Myocyte (in vitro differentiated cells): ENCODE measurements at regions not wholly inside any gene's neighbourhood (a gene's known extent, or its start where the extent isn't known, plus 50 kb on each side); places are given as distances from the start of the nearest gene placed in this dataset.
"Not testable (repeated sequence)": the region's sequence is repeated elsewhere in the genome, so short reads cannot be mapped to it uniquely, and the experiment has no call there.

Experiments used
- DNase-seq: peaks from one replicate; pipeline ENCODE4 v3.0.0-alpha.2; 2012; ENCODE audit warnings: low read depth

DNA sequence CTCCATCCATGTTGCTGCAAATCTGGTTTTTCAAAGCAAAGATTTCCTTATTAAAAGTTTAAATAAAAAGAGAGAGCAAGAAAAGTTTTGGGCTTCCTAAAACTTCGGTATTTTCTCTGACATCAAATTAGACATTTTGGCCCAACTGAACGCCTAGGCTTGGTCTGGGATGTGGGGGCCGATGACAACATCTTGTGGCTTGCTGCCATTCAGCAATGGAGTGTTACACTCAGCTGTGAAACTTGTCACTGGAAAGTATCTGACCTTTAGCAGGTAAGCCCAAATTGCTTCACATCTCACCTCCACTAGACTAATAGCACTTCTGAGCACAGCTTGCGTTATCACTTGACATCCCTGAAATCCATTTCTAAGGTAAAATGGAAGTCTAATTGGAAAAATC is 320.6 kb downstream of the GATA3 start:
- DNase-seq = no peak

GRCh38 chr10:8378198-8378983 is 323.9 kb downstream of the GATA3 start:
- no peak for DNase-seq

DNA sequence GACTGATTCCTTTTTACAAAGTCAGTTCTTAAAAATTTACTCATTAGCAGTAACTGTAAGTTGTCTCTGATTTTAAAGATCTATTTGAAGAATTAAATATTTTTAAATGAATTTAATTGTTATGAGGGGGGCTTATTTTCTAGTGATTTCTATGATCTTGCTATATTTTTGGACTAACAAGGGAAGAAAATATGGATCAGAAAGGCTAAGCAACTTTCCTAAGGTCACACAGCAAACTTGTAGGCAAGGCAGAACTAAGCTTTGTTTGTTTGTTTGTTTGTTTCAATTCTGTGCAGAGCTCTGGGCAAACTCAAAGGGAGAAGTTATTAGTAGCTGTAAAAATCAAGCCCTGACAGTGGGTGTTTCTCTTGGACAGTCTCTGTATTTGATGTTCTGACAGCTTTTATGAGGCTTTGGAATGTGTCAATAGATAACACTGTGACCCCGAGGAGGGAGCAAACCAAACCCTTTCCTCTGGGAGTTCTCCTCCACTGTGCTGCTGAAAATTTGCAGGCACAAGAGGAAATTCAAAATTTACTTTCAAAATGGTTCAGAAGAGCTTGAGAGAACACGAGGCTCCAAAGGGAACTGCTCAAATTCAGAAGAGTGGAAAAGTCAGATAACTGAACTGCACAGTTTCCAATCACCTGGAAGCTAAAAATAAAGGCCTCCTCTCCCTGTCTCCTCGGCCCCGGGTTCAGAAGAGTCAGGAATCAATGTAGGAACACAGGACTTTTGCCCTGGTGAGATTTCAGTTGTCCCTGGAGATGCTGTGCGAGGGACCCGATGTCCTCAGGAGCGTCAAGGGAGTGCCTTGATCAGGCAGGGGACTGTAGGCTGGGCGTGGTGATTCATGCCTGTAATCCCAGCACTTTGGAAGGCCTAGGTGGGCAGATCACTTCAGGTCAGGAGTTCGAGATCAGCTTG is 325.7 kb downstream of the GATA3 start:
- no peak for DNase-seq

DNA sequence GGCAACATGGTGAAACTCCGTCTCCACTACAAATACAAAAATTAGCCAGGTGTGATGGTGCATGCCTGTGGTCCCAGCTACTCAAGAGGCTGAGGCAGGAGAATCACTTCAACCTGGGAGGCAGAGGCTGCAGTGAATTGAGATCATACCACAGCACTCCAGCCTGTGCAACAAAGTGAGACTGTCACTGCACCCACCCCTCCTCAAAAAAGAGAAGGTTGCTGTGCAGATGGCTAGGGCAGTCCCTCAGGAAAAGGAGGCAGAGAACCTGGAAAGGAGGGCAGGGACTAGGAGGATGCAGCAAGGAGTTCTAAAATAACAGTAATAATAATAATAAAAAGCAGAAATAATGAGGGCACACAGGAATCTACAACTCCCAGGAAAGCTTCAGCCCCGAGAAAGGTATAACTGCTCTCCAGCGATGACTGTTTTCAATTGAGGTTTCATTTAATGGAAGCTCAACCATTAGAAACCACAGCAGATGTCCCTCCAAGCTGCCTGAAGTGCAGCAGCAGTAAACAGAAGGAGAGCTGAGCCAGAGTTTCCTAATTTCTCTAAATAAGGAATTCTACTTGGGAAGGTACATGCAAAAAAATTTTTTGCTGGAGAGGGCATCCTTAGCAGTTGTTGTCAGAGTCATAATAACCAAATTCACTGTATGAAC is 326.5 kb downstream of the GATA3 start:
- DNase-seq = no peak

GRCh38 chr10:8386781-8387180 is 332.3 kb downstream of the GATA3 start:
- no peak for DNase-seq

GRCh38 chr10:8389630-8390029 is 335.1 kb downstream of the GATA3 start:
- DNase-seq = no peak

- no peak for DNase-seq
These were observed 337.7 kb downstream of the GATA3 start for GRCh38 chr10:8392216-8392615.

GRCh38 chr10:8393531-8393930 is 339.0 kb downstream of the GATA3 start:
- DNase-seq = no peak

- no peak for DNase-seq
These were observed 342.2 kb downstream of the GATA3 start for GRCh38 chr10:8396675-8397074.

DNA sequence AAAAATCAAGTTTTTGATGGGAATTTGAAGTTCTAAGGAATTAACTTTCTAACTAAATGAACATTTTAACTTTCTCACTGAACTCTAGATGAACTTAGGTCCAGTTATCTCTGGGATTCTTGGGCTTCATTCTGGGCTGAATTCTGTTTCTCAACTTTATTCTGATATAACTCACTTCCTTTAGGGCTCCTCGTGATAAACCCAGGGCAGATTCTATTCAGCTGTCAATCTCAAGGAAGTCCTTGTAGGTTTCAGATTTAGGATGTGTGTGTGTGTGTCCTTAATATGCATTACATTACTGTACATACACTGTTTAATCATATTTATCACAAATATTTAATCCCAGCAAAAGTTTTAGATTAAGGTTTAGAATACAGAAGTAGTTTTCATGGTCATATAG is 344.3 kb downstream of the GATA3 start:
- no peak for DNase-seq

DNA sequence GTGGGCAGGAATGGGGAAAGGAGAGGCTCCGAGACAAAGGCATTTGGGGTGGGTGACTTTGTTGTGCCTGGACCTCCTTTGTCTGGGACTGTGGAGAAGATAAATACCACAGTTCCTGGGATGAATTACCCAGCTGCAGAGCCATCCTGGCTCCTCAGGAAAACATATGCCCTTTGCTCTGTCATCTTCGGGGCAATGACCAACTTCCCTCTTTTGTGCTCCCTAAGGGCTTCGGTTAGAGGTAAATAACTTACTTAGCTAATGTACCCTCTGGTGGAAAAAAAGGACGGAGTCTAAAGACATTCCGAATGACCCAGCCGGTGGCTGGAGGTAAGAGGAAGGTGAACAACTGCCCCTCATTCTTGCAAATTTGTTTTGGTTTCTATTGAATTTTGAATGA is 345.7 kb downstream of the GATA3 start:
- no peak for DNase-seq

GRCh38 chr10:8400892-8401291 is 346.4 kb downstream of the GATA3 start:
- no peak for DNase-seq

- DNase-seq = no peak
These were observed 347.0 kb downstream of the GATA3 start for GRCh38 chr10:8401531-8401930.

DNA sequence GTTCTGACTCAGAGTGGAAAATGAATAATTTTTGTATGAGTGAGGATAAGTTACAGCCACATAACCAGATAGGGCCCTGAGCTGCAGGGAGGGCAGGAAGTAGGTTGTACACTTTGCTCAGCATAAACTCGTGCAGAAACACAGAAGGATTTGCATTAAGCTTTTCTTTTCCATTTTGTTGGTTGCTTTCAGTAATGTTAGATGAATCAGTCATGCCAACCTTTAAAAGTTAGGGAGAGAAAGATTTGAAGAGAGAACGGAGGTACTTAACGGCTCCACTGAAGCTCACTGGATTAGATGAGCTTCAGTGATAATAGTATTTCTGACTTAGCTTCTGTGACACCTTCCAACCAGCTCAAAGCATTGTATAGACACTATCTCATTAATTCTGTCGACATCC is 348.1 kb downstream of the GATA3 start:
- DNase-seq = no peak

DNA sequence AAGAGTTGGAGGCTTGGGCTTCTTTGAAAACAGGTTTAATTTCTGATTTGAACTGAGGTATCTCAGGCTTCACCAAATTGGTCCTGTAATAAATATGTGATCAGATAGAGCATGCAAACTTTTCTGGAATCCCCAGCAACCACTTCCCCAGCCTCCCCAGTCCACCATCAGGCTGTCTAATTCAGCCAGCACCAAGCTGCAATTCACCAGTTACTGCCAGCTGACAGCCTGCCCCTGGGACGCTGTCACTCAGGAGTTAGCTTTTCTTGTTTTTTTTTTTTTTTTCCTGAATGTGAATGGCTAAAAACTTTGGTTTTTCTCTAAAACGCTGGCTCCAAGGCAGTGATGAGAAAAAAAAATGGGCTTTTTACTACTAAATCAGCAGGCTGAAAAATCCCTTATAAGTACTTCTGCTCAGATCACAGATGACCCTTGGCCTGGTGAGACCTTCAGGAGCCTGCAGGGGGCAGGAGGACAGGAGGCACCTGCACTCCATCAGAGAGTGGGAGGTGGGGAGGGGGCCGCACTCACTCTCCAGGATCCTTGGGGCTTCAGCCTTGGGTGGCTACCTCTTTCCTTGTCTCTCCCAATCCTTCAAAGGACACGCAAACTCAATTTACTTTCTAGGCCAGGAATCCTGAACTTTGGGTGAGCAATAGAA is 349.4 kb downstream of the GATA3 start:
- DNase-seq = no peak

DNA sequence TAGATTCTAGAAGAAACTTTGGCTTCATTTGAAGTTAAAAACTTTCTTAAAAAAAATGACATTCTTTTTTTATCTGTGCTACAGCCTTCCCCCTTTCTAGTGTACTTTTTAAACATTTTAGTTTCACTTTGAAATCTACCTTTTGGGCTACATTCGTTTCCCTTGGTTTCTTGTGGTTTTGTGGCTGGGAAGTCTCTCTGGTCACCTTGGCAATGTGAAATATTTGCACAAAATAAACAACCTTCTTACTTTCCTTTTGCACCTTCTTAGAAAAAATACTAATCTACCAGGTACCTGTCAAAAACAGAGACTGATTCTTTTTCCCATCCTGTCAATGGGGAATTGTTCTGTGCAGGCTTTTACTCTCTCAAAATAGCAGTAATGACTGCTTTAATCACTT is 350.2 kb downstream of the GATA3 start:
- no peak for DNase-seq

DNA sequence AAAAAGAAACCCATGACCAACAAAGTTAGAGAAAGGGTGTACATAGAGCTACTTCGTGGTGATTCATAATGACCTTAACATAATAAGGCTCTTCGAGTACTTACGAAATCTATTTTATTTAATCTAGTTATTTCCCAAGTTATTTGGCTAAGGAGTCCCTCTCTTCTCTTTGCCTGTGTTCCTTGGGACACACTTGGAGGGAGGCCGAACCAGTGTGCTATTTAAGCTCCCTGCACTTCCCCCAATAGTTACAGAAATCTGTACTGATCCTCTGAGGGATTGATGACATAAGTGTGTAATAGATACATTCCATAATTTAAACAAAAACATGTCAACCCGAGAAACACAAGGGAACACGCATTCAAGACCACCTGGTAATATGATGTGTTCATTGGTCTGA is 351.1 kb downstream of the GATA3 start:
- DNase-seq = no peak

- DNase-seq = no peak
These were observed 353.1 kb downstream of the GATA3 start for GRCh38 chr10:8407501-8408021.

- no peak for DNase-seq
These were observed 356.0 kb downstream of the GATA3 start for GRCh38 chr10:8410506-8410905.

DNA sequence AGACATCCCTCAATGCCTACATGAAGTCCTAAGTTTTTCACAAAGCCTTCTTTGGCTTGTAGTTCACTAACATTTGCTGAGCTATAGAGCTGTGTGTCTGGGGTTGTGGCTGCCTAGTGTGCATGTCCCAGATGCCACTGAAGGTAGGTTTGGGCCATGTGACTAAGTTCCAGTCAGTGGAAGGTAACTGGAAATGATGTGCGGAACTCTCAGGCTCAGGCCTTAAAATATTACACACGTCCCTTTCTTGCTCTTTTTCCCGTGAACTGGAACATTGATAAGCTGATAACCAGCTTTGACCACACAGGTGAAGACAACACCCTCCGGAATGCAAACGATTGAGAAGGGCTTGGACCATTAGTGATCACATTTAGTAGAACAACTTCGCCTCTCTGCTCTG is 358.1 kb downstream of the GATA3 start:
- no peak for DNase-seq

GRCh38 chr10:8415029-8415428 is 360.5 kb downstream of the GATA3 start:
- DNase-seq = not testable (repeated sequence)
